GM21515 (cell line): ENCODE measurements at regions not wholly inside any gene's neighbourhood (a gene's known extent, or its start where the extent isn't known, plus 50 kb on each side); places are given as distances from the start of the nearest gene placed in this dataset.

Source experiments
- ATAC-seq: cut with Tn5 transposase; IDR thresholded peaks from one replicate; pipeline ENCODE4 v1.9.1; 2021; ENCODE audit not compliant: unreplicated experiment

DNA sequence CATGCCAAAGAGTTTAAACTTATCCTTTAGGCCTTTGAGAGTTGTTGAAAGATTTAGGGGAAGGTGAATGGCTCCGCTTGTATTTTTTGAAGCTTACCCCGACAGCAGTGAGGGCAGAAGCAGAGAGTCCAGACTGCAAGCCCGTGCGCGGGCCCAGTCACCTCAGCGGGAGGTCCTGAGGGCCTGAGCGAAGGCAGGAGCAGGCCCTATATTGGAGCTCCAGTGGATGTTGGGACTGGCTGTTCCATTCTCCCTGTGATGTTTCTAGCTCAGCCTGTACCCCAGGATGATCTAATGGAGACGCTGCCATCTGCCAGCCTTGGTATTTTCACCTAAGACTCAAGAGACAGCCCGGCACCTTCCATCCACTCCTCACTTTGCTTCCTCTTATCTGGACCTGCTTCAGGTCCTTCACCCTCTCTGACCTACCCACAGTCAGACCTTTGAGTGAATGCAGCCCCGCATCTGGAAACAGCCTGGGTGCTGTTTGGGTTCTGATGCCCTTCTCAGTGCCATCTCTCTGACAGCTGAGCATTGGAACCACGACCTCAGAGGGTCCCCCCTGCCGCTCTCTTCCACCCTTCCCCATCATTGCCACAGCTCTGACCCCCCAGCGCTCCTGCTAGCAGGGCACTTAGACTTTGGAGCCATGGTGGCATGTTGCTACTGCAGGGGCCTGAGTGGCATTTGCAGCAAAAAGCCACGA, 628.2 kb upstream of the CADM1 start:
- no peak for ATAC-seq

DNA sequence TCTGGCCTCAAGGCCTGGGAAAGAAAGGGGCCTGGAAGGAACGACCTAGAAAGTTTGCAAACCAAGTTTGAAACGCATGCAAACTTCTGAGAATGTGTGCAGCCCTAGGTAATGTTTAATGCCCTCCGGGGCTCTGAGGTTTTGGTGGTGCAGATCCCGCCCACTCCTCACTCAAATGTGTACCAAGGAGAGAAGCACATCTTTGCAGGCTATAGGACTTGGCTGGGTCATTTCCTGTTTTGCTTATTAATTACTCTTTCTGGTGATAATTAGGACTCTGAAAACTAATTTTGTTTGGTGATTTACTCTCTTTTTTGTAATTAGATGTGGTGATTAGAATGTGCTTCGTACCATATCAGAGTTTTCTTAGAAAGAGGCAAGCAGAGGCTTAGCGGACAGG, 625.9 kb upstream of the CADM1 start:
- no peak for ATAC-seq

DNA sequence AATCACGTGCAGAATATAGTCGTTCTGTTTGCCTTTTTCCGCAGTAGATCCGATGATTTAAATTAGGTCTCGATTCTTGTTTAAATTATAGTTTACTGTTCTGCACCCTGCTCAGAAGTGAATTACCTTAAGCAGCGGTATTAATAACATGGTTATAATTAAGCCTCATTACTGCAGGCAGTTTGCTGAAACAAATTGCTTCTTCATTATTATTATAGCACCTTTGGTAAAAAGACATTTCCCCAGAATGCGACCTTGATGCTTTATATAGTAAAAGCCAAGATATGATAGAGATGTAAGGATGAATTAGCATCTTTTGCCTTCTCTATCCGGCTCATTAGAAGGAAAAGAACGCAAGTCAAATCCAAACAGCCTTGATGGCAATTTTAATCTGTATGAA, 625.2 kb upstream of the CADM1 start:
- no peak for ATAC-seq

DNA sequence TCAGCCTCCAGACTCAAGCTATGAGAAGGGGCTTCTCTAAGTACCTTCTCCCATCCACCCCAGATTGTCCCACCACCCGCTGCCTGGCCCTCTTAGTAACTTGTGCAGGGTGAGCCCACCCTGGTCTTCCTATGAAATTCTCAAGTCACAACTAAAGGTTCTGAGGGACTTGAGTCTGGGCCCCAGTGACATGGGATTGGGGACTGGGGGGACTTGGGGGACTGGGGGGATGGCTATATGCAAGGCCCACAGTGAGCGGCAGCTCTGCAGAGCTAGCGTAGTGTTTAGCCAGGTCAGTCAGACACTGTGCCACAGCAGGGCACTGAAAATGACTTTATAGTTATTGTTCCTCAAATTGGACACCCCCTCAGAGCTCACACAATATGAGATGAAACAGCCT, 622.3 kb upstream of the CADM1 start:
- ATAC-seq = no peak

DNA sequence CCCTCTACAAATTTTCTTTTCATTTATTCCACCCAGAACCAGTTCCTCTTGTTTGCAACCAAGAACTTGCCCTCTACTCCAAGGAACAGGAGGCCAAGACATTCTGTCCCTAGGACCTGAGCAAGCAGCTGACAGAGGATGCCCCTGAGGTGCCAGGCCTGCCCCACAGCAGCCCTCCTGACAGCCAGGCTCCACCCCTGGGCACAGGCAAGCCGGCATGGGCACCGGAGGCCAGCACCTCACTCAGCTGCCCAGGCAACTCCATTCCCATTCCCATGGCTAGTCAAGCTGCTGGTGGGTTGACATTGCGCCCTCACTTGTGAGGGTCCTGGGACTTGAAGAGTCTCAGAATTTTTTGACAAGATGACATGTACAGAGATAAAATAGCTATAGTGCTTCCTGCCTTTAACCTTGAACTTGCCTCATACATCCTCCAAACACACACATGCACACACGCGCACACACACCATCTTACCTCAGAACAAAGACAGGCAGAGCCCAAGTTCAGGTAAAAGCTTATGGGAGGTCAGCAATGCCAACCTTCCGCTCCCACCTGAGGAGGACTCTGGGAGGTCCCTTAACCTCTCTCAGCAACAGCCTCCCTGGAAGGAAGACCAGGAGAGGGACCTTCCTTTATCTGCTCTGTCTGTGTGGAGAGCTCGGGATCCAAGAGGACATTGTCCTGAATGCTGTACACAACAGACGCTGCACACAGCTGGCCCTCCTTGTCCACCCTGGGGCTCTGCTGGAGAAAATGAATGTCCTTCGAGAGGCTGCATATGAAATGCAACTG, 620.9 kb upstream of the CADM1 start:
- ATAC-seq = no peak

DNA sequence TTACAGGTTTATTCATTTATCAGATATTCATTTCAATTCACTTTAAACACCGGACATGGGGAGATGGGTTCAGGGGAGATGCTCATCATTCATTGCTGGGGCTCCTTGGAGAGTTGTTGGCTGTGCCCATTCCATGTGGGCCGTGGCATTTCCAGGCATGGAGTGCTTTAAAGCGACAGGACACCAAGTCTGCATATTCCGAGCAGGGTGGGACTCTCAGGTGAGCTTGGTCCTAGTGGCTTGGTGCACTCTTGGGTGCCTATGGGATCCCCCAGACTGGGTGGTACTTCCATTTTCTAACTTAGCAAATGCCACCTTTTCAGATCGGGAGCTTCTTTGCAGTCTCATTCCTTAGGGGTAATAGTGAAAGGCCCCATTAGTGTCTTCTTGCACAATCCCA, 619.5 kb upstream of the CADM1 start:
- no peak for ATAC-seq

DNA sequence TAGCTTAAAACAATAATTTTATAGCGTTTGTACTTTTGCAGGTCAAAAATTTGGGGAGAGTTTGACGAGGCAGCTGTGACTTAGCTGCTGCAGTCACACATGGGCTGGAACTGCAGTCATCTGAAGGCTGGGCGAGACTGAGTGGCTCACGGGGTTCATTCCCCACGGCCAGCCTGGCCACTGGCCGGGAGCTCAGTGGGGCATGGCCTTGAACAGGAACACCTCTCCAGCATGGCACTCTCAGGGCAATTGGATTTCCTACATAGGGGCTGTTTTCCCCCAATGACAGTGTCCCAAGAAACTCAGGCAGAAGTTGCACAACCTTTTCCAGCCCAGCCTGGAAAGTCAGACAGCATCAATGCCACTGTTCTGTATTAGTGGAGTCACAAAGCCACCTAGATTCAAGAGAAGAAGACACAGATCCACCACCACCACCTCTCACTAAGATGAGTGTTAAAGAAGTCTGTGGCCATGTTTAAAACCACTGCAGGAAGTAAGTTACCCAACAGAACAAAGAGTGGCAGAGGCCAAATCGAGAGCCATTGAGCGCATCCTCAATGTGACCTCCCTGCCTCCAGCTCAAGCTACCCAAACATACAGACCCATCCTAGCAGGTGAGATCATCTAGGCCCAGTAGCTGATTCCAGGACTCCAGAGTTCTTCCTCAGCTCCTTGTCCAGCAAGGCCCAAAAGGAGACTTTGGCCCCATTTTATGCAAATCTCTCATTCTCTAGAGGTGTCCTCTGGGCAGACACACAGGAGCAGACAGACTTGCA, 618.7 kb upstream of the CADM1 start:
- ATAC-seq = no peak

DNA sequence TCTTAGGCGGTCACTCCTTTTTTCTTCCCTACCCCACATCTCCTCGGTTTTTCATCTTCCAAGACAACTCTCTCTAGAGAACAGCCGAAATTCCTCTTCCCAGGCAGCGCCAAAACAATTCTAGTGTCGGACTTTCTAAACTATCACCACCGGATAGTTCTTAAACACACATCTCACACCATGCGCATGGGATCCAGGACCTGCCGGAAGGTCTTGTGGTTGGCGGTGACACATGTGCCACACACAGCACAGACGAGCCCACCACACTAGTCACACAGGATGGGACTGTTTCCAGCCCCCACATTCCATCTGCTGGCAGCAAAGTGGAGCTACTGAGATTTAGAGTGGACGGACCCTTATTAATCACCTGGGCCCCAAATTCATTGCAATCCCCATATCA, 614.9 kb upstream of the CADM1 start:
- no peak for ATAC-seq

DNA sequence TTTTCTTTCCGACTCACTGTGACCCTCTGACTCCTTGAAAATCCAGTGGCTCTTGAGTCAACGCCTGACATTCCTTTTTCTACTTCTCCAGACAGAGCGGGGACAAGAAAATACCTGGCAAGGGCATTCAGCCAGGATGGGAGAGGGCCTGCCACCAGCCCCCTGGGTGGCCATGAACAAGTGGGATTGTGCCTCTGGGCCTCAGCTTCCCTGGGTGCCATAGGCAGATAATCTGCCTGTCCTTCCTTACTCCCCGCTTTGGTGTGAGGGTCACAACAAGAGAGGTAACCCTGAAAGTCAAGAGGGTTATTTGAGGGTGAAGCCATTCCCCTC, 613.9 kb upstream of the CADM1 start:
- no peak for ATAC-seq

DNA sequence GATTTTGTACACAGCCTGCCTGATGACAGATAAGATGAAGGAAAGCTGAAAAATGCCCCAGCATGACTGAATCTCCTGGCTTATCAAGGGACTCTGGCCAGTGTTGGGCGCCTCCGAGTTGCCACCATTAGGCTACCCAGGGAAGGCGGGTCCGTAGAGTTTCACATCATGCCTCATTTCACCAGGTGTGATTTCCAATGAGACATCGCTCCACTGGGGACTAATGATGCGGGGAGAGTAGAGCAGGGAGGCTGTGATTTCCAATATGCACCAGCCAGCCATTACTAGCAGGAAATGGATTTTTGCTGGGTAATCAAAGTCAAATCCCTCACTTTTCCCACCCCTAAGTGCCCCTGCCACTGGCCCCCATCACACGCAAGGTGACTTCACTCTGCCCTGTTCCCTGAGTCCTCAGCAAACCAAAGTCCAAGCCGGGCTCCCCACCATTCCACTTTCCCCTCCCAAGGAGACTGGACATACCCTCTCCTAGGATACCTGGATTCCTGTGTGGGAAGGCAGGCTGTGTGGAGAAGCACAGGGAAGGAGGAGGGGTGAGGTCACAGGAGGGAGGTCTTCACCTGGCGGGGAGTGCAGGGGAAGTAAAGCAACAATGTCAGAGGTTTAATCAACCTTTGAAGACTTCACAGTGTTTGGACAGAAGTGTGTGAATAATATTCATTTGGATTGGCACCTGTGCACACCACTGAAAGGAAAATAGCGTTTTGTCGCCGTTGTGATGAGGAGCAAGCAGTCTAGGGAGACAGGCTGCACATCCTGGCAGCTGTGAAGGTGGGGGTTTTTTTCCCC, 613.3 kb upstream of the CADM1 start:
- ATAC-seq = no peak

DNA sequence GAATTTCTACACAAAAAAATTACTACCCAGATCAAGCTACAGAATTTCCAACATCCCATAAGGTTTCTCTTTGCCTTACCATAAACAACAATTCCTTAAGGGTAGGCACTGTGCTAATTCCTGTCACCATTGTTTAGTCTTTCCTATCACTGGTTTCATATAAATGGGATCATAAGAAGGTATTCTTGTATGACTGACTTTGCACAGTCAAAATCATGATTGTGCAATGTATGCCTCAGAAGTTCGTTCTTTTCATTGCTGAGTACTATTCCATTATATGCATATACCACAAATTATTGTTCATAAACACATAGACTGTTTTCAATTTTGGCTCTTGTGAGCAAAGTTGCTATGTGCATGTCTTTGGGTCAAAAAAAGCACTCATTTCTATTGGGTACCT, 611.6 kb upstream of the CADM1 start:
- ATAC-seq = no peak

DNA sequence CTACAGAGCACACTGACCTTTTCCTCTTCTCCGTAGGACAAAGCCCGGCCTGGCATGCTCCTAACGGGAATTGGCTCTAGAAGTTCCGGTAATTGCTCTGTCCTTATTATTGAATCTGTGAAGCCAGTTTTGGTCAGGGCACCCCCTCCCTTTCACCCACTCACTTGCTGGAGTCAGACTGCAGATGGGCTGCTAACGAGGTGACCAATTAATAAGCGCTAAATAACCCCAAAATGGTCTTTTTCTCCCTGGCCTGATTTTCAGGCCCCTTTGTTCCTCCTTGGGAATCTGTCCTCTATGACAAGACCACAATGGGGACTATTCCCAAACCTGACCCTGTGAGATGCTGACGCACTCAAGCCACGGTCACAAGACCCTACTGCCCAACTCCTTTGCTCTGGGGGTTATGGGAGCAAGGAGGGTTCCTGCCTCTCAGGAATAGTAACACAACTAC, 610.0 kb upstream of the CADM1 start:
- no peak for ATAC-seq

DNA sequence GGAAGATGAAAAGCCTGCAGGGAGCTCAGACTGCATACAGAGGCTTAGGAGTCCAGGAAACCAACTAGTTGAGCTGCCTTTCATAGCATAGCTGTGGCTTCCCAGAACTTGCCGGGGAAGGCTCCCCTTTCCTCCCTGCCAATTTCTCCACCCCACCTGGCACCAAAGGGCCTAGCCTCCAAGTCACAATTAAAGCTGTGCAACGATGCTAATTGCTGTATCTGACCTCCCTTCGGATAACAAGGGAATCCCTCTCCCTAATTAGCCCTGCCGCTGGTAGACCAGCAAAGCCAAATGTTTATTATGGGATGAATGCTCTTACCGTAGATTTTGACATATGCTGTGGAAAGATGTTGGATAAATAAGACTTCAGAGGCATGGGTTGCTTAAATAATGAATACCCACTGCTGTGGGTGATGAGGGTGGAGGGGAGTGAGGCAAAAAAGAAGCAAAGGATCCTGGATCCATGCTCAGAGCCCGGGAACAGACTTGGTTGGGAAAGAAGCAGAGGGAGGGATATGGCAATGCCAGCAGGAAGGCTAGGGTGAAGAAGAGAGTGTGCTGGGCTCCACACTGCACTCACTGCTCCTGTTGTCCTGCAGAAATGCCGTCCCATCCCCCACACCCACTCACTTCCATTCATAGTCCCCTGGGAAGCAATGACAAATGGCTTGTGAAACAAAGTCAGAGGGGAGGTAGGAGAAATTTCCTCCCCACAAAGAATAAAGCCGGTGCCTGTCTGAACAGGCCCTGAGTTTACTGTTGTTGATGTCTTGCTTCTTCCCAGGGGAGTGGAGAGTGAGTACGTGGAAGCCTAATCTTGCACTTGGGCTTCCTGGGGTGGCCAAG, 608.1 kb upstream of the CADM1 start:
- ATAC-seq = no peak

DNA sequence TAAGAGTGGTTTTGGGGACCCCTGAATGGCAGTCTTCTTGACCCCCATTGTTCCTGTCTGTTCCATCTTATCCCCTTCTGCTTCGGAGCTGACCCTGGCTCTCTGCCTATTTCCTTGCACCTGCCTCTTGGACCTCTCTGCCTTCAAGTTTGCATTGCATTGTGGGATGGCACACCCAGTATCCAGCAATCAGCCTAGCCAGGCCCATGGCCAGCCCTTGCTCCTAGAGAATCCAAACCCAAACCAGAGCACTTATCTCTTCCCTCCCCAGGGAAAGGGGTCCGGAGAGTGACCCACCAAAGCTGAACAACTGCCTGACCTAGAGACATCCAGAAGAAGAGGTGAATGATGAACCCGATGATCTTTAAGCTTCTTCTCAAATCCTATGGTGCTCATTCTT, 607.3 kb upstream of the CADM1 start:
- no peak for ATAC-seq

DNA sequence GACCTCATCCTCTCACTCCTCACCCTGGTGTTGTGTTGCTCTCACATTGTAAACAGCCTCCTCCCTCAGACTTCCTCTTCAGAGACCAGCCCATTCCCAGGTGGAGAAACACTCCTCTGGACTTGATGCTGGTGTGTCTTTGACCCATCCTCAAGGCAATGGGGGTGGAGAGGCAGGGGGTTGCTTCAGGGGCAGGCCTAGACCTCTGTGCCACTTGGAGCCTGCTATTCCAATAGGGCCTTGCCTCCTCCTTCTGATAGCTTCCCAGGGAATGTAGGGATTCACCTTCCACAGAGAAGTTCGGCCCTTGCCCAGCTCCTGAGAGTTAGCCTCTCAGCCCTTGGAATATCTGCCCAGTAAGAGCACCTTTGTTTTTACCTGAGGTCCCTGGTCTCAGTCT, 606.6 kb upstream of the CADM1 start:
- ATAC-seq = no peak

DNA sequence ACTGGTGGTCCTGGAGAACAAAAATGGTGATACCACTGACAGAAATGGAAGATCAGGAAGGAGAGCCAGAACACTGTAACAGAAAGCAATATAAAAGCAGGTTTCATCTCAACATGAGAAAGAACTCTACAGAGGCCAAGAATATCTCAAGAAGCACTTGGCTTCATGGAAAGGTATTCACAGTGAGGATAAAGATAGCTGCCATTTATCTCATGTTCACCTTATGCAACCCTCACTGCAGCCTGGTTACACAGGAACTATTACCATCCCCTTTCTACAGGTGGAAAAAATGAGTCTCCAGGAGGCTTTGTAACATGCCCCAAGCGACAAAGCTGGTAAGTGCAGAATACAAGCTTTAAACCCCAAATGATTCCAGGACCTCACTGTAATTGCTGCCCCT, 606.1 kb upstream of the CADM1 start:
- ATAC-seq = no peak

DNA sequence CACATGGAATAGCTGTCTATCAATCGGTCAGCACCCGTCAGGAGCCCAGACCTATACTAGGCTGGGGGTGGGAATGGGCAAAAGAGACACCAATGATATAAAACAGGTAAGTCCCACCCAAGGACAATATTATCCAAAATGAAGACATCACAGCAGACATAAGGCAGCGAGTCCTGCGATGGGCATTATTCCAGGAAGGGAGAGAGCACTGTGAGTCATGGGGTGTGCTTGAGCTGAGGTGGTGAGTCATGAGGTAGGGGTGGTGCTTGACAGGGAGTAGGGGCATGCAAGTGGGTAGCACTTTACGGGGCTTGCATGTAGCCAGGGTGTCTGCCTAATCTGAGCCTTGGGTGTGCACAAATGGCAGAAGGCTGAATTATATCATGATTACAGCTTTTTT, 605.0 kb upstream of the CADM1 start:
- no peak for ATAC-seq

DNA sequence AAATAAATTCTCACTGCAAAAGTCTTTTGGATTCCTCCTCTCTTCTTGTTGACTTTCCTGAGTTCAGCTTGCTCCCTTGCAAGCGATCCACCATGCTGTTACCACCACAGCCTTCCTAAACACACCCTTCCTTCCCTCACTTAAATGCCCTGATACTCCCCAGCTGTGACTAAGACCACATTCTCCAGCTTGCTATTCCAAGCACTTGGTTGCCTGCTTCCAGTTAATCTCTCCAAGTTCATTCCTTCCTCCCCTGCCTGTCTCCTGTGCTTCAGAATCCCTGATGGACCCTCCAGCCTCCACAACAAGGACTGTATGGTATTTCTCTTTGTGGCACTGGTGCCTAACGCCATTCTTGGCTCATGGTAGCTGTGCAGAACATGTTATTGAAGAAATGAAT, 603.9 kb upstream of the CADM1 start:
- ATAC-seq = no peak

DNA sequence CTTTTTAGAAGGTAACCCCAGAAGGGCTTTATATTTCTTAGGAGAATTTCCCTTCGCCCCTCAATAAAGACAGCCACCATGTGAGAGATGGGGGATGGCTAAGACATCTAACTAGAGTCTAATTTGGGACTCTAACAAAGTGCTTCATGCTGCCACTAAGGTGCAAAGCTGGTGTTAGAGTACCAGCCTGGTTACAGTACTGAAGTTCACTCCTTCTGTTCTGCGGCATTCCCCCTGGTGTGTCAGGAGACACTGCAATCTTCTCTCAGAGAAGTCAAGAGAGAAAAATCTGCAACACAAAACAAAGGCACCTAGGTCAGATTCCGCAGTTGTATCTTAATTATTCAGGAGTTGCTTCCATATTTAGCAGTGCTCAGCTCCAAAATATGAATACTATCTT, 603.0 kb upstream of the CADM1 start:
- no peak for ATAC-seq

DNA sequence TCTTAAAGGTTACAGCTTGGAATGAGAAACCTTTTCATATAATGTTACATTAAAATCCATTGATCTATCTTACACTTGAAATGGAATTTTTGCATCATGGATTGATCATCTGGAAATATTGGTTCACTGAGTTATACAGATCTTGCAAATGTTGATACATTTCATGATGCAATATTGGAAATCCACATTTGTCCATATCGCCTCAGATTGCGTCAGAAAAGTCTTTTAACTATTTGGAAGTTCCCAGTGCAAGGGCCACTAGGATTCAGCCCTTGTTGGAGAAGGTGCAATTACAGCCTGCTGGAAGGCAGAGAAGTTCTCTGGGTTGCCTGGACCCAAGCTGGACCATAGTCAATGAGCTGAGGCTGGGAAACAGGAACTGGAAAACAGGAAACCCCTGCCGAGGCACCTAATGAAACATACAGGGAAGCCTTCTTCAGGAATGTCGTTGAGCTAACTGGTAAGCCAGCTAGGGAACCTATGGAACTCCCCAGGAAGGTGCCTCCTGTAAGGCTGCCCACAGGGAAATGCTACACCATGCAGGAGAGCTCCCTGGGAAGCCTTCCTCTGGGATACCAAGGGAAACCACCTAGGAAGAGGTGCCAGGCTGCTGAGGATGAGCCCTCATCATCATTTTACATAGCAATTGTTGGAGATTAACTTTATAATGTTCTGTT, 600.4 kb upstream of the CADM1 start:
- no peak for ATAC-seq
